HUES48 (cell line): ENCODE measurements at regions not wholly inside any gene's neighbourhood (a gene's known extent, or its start where the extent isn't known, plus 50 kb on each side); places are given as distances from the start of the nearest gene placed in this dataset.

Experiments used
- H3K27ac ChIP-seq: one replicate; pipeline ENCODE4 v1.7.0; 2013; ENCODE audit warnings: low read depth, low read length, inconsistent platforms
- H3K27me3 ChIP-seq: 2 replicates; pipeline ENCODE4 v1.6.1; 2013; ENCODE audit warnings: mild to moderate bottlenecking, low read length; ENCODE audit not compliant: control insufficient read depth, insufficient read depth
- H3K36me3 ChIP-seq: 2 replicates; pipeline ENCODE4 v1.6.1; 2013; ENCODE audit warnings: low read length; ENCODE audit not compliant: control insufficient read depth, insufficient read depth
- H3K4me1 ChIP-seq: 2 replicates; pipeline ENCODE4 v1.6.1; 2013; ENCODE audit warnings: mild to moderate bottlenecking, low read length; ENCODE audit not compliant: control insufficient read depth, insufficient read depth
- H3K4me3 ChIP-seq: 2 replicates; pipeline ENCODE4 v1.5.1; 2013; ENCODE audit warnings: mild to moderate bottlenecking, low read depth, low read length
- H3K9ac ChIP-seq: 2 replicates; pipeline ENCODE4 v1.6.1; 2013; ENCODE audit warnings: mild to moderate bottlenecking, low read depth, low read length, moderate library complexity
- H3K9me3 ChIP-seq: 2 replicates; pipeline ENCODE4 v1.6.1; 2013; ENCODE audit warnings: low read length; ENCODE audit not compliant: control insufficient read depth, insufficient read depth

- Histone ChIP-seq H3K36me3 (no peaks in the 10 kb centered on the region), H3K27me3 (no peaks in the 10 kb centered on the region), H3K9ac (no peak overlapping the region), H3K9me3 (no peaks in the 10 kb centered on the region), H3K27ac (no peak overlapping the region), H3K4me3 (no peak overlapping the region), H3K4me1 (peaks cover 3% of the 10 kb centered on the region; the same call in 1 of the 2 replicates)
These were observed 199.8 kb downstream of the ZFP36L2 start for GRCh38 chr2:43026426-43027096.

GRCh38 chr2:43025709-43026295 is 200.6 kb downstream of the ZFP36L2 start:
- Histone ChIP-seq H3K27me3 (no peaks in the 10 kb centered on the region), H3K4me3 (no peak overlapping the region), H3K9ac (no peak overlapping the region), H3K36me3 (no peaks in the 10 kb centered on the region), H3K4me1 (peaks cover 3% of the 10 kb centered on the region; the same call in 1 of the 2 replicates), H3K27ac (no peak overlapping the region), H3K9me3 (no peaks in the 10 kb centered on the region)

- no peak overlapping the region for H3K4me3 ChIP-seq
- no peak overlapping the region for H3K9ac ChIP-seq
- peaks cover 3% of the 10 kb centered on the region; the same call in 1 of the 2 replicates for H3K4me1 ChIP-seq
- H3K27me3 ChIP-seq: no peaks in the 10 kb centered on the region
- H3K27ac ChIP-seq: no peak overlapping the region
- H3K36me3 ChIP-seq: no peaks in the 10 kb centered on the region
- H3K9me3 ChIP-seq: no peaks in the 10 kb centered on the region
These were observed 201.8 kb downstream of the ZFP36L2 start for GRCh38 chr2:43024515-43025011.

- Histone ChIP-seq H3K27ac (no peak overlapping the region), H3K4me1 (peaks cover 3% of the 10 kb centered on the region; the same call in 1 of the 2 replicates), H3K9me3 (no peaks in the 10 kb centered on the region), H3K27me3 (no peaks in the 10 kb centered on the region), H3K4me3 (no peak overlapping the region), H3K9ac (no peak overlapping the region), H3K36me3 (no peaks in the 10 kb centered on the region)
These were observed 202.5 kb downstream of the ZFP36L2 start for GRCh38 chr2:43023791-43024514.

- H3K27me3 ChIP-seq: no peaks in the 10 kb centered on the region
- H3K27ac ChIP-seq: no peak overlapping the region
- peaks cover 3% of the 10 kb centered on the region; the same call in 1 of the 2 replicates for H3K4me1 ChIP-seq
- no peaks in the 10 kb centered on the region for H3K9me3 ChIP-seq
- H3K4me3 ChIP-seq: no peak overlapping the region
- H3K36me3 ChIP-seq: no peaks in the 10 kb centered on the region
- no peak overlapping the region for H3K9ac ChIP-seq
These were observed 203.5 kb downstream of the ZFP36L2 start for GRCh38 chr2:43022896-43023295.

- Histone ChIP-seq H3K27me3 (no peaks in the 10 kb centered on the region), H3K36me3 (no peaks in the 10 kb centered on the region), H3K4me3 (no peak overlapping the region), H3K27ac (no peak overlapping the region), H3K9me3 (no peaks in the 10 kb centered on the region), H3K9ac (no peak overlapping the region), H3K4me1 (peaks cover 3% of the 10 kb centered on the region; the same call in 1 of the 2 replicates)
These were observed 204.5 kb downstream of the ZFP36L2 start for GRCh38 chr2:43021791-43022509.

GRCh38 chr2:43020990-43021669 is 205.3 kb downstream of the ZFP36L2 start:
- H3K27me3 ChIP-seq: no peaks in the 10 kb centered on the region
- H3K9ac ChIP-seq: no peak overlapping the region
- no peak overlapping the region for H3K27ac ChIP-seq
- H3K36me3 ChIP-seq: no peaks in the 10 kb centered on the region
- peaks cover 3% of the 10 kb centered on the region; the same call in 1 of the 2 replicates for H3K4me1 ChIP-seq
- no peaks in the 10 kb centered on the region for H3K9me3 ChIP-seq
- H3K4me3 ChIP-seq: no peak overlapping the region

GRCh38 chr2:43020296-43020695 is 206.1 kb downstream of the ZFP36L2 start:
- Histone ChIP-seq H3K36me3 (no peaks in the 10 kb centered on the region), H3K9me3 (no peaks in the 10 kb centered on the region), H3K27me3 (no peaks in the 10 kb centered on the region), H3K4me1 (peaks cover 3% of the 10 kb centered on the region; the same call in 1 of the 2 replicates), H3K27ac (no peak overlapping the region), H3K4me3 (no peak overlapping the region), H3K9ac (no peak overlapping the region)

GRCh38 chr2:43019536-43020183 is 206.7 kb downstream of the ZFP36L2 start:
- Histone ChIP-seq H3K9ac (no peak overlapping the region), H3K36me3 (no peaks in the 10 kb centered on the region), H3K27ac (no peak overlapping the region), H3K9me3 (no peaks in the 10 kb centered on the region), H3K4me1 (peaks cover 3% of the 10 kb centered on the region; the same call in 1 of the 2 replicates), H3K27me3 (no peaks in the 10 kb centered on the region), H3K4me3 (no peak overlapping the region)

GRCh38 chr2:43019025-43019367 is 207.4 kb downstream of the ZFP36L2 start:
- Histone ChIP-seq H3K9me3 (no peaks in the 10 kb centered on the region), H3K36me3 (no peaks in the 10 kb centered on the region), H3K27ac (no peak overlapping the region), H3K9ac (no peak overlapping the region), H3K27me3 (no peaks in the 10 kb centered on the region), H3K4me1 (peaks cover 7% of the 10 kb centered on the region), H3K4me3 (no peak overlapping the region)
